Keratinocyte (primary cell): ENCODE measurements at regions not wholly inside any gene's neighbourhood (a gene's known extent, or its start where the extent isn't known, plus 50 kb on each side); places are given as distances from the start of the nearest gene placed in this dataset.

ENCODE experiments used
- DNase-seq: peaks from one replicate; pipeline ENCODE4 v3.0.0-alpha.2; 2011; ENCODE audit warnings: low read depth, missing footprints, low spot score
- FAIRE-seq: peaks from 2 replicates; lab custom pipeline; 2011; peaks lifted over from hg19 to GRCh38; lab: Jason Lieb, UNC
- H2AFZ ChIP-seq: 2 replicates; pipeline ENCODE4 v1.6.0; 2012; ENCODE audit warnings: low read length, control low read depth, inconsistent platforms; ENCODE audit not compliant: control insufficient read depth
- H3K27ac ChIP-seq: 2 replicates; pipeline ENCODE4 v1.5.1; 2011; ENCODE audit warnings: low read length; ENCODE audit not compliant: control insufficient read depth, insufficient read depth
- H3K27me3 ChIP-seq: 3 replicates; pipeline ENCODE4 v1.6.0; 2011; ENCODE audit warnings: low read length; ENCODE audit not compliant: control insufficient read depth, insufficient read depth; ENCODE audit errors: extremely low read depth
- H3K36me3 ChIP-seq, 2 experiments: 2 replicates in 1 of 2; 3 replicates in 1 of 2; pipeline ENCODE4 v1.5.1; 2011; ENCODE audit warnings: low read length in 2 of 2, mild to moderate bottlenecking in 1 of 2; ENCODE audit not compliant: control insufficient read depth in 2 of 2, insufficient read depth in 2 of 2; ENCODE audit errors: extremely low read depth in 1 of 2
- H3K4me1 ChIP-seq: 3 replicates; pipeline ENCODE4 v1.5.1; 2011; ENCODE audit warnings: low read length; ENCODE audit not compliant: control insufficient read depth, insufficient read depth; ENCODE audit errors: extremely low read depth
- H3K4me2 ChIP-seq: 3 replicates; pipeline ENCODE4 v1.6.0; 2011; ENCODE audit warnings: low read depth, low read length; ENCODE audit not compliant: control insufficient read depth, insufficient read depth; ENCODE audit errors: extremely low read depth
- H3K4me3 ChIP-seq, 3 experiments: fragments of 200-600 bp in 1 of 3; sonication (generic) in 1 of 3; 2 replicates in 2 of 3; 3 replicates in 1 of 3; pipeline ENCODE4 v1.5.1; 2011 to 2016; ENCODE audit warnings: low read length in 3 of 3, mild to moderate bottlenecking in 3 of 3, control low read depth in 2 of 3, inconsistent platforms in 1 of 3, low read depth in 1 of 3, mixed read lengths in 1 of 3, mixed run types in 1 of 3, moderate library complexity in 1 of 3; ENCODE audit not compliant: control insufficient read depth in 2 of 3, insufficient read depth in 2 of 3; ENCODE audit errors: extremely low read depth in 1 of 3
- H3K79me2 ChIP-seq: 2 replicates; pipeline ENCODE4 v1.6.0; 2012; ENCODE audit warnings: low read length; ENCODE audit not compliant: control insufficient read depth, insufficient read depth
- H3K9ac ChIP-seq: 3 replicates; pipeline ENCODE4 v1.6.0; 2011; ENCODE audit warnings: low read length; ENCODE audit not compliant: control insufficient read depth, insufficient read depth; ENCODE audit errors: extremely low read depth
- H3K9me1 ChIP-seq: 3 replicates; pipeline ENCODE4 v1.6.0; 2011; ENCODE audit warnings: low read length; ENCODE audit not compliant: control insufficient read depth, insufficient read depth; ENCODE audit errors: extremely low read depth
- H3K9me3 ChIP-seq: 2 replicates; pipeline ENCODE4 v1.5.1; 2012; ENCODE audit warnings: low read depth, low read length; ENCODE audit not compliant: control insufficient read depth
- H4K20me1 ChIP-seq: 3 replicates; pipeline ENCODE4 v1.6.0; 2011; ENCODE audit warnings: low read length; ENCODE audit not compliant: control insufficient read depth, insufficient read depth; ENCODE audit errors: extremely low read depth
- EZH2 ChIP-seq: IDR thresholded peaks from one replicate; pipeline ENCODE4 v1.6.1; 2012; ENCODE audit warnings: inconsistent platforms, mild to moderate bottlenecking, low read length, moderate library complexity
- dilution Hi-C: fragments of 300-500 bp; cut with MboI; formaldehyde crosslinking; loops from one replicate; pipeline ENCODE4 v1.7.0; 2020; ENCODE audit warnings: low sequenced_read_pairs; ENCODE audit not compliant: extremely low pct_ligation_motif_present
- TF ChIP-seq, protein P1 (sequence below), 3 experiments: IDR thresholded peaks in 1 of 3; conservative IDR thresholded peaks in 1 of 3; optimal IDR thresholded peaks in 1 of 3; 2 replicates in 2 of 3; 3 replicates in 1 of 3; pipeline versions ENCODE3 to v1.5.1; 2011; ENCODE audit warnings: low read length in 3 of 3, mild to moderate bottlenecking in 3 of 3, moderate library complexity in 2 of 3, control low read depth in 1 of 3, inconsistent platforms in 1 of 3; ENCODE audit not compliant: insufficient read depth in 2 of 3; ENCODE audit errors: extremely low read depth in 1 of 3

DNA sequence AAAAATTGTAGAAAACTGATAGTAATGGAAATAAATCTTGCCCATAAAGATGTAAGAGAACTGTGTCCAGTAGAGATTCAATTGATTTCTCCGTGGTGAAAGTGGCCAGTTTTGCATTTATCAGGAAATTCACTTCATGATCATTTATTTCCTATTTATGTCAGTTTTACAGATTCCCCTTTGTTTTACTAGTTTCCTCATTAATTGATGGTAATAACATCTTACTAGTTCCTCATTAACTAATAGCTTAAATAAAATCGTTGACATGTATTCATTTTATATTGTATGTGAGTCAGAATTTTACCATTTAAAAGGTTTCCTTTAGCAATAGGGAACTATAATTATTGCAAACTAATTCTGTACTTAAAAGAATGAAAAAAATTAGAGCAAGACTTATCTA is 99.8 kb upstream of the ADGRF1 start:
- H3K9ac ChIP-seq: no peak overlapping the region
- no peak for FAIRE-seq
- TF ChIP-seq EZH2: no peak
- TF ChIP-seq, protein P1, sequence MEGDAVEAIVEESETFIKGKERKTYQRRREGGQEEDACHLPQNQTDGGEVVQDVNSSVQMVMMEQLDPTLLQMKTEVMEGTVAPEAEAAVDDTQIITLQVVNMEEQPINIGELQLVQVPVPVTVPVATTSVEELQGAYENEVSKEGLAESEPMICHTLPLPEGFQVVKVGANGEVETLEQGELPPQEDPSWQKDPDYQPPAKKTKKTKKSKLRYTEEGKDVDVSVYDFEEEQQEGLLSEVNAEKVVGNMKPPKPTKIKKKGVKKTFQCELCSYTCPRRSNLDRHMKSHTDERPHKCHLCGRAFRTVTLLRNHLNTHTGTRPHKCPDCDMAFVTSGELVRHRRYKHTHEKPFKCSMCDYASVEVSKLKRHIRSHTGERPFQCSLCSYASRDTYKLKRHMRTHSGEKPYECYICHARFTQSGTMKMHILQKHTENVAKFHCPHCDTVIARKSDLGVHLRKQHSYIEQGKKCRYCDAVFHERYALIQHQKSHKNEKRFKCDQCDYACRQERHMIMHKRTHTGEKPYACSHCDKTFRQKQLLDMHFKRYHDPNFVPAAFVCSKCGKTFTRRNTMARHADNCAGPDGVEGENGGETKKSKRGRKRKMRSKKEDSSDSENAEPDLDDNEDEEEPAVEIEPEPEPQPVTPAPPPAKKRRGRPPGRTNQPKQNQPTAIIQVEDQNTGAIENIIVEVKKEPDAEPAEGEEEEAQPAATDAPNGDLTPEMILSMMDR (optimal IDR thresholded peaks at IDR 0.05 in 1 of 3, IDR thresholded peaks at IDR 0.05 in 1 of 3, conservative IDR thresholded peaks at IDR 0.05 in 1 of 3; ENCODE audit: extremely low read depth in 1 of 3, insufficient read depth in 2 of 3, low read length in 3 of 3): no peak
- no peak overlapping the region for H3K4me2 ChIP-seq
- H3K36me3 ChIP-seq: no peaks in the 10 kb centered on the region
- H4K20me1 ChIP-seq: no peaks in the 10 kb centered on the region
- DNase-seq: no peak
- no peaks in the 10 kb centered on the region for H3K9me3 ChIP-seq
- H3K4me1 ChIP-seq: peaks cover 14% of the 10 kb centered on the region
- no peaks in the 10 kb centered on the region for H3K27me3 ChIP-seq
- no peaks in the 10 kb centered on the region for H3K79me2 ChIP-seq
- dilution Hi-C loops: no loop called here
- no peak overlapping the region for H3K4me3 ChIP-seq
- no peak overlapping the region for H3K27ac ChIP-seq
- no peak overlapping the region for H2AFZ ChIP-seq
- no peaks in the 10 kb centered on the region for H3K9me1 ChIP-seq

DNA sequence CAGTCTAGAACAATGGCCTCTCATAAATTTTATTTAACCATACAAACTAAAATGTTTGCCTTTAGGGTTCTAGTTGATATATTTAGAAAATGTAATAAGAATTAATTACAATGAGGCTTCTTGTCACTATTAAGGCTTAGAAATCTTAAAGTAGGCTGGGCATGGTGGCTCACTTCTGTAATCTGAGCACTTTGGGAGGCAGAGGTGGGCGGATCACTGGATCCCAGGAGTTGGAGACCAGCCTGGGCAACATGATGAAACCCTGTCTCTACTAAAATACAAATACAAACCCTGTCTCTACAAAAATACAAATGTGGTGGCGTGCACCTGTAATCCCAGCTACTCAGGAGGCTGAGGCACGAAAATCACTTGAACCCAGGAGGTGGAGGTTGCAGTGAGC is 99.0 kb upstream of the ADGRF1 start:
- no peaks in the 10 kb centered on the region for H3K9me3 ChIP-seq
- no peak overlapping the region for H2AFZ ChIP-seq
- H3K4me3 ChIP-seq: no peak overlapping the region
- H3K4me1 ChIP-seq: peaks cover 9% of the 10 kb centered on the region
- H3K4me2 ChIP-seq: no peak overlapping the region
- no peak overlapping the region for H3K9ac ChIP-seq
- H3K79me2 ChIP-seq: no peaks in the 10 kb centered on the region
- DNase-seq (no peak), FAIRE-seq (no peak)
- H3K27me3 ChIP-seq: no peaks in the 10 kb centered on the region
- TF ChIP-seq EZH2: no peak
- TF ChIP-seq, protein P1 (optimal IDR thresholded peaks at IDR 0.05 in 1 of 3, IDR thresholded peaks at IDR 0.05 in 1 of 3, conservative IDR thresholded peaks at IDR 0.05 in 1 of 3; ENCODE audit: extremely low read depth in 1 of 3, insufficient read depth in 2 of 3, low read length in 3 of 3): no peak
- H3K36me3 ChIP-seq: no peaks in the 10 kb centered on the region
- dilution Hi-C loops: no loop called here
- H3K9me1 ChIP-seq: no peaks in the 10 kb centered on the region
- H3K27ac ChIP-seq: no peak overlapping the region
- no peaks in the 10 kb centered on the region for H4K20me1 ChIP-seq
